Stomach (tissue), 8 donors: ENCODE measurements at regions not wholly inside any gene's neighbourhood (a gene's known extent, or its start where the extent isn't known, plus 50 kb on each side); places are given as distances from the start of the nearest gene placed in this dataset.

Experiments
- DNase-seq, 2 donors: peaks; one replicate each; pipeline versions ENCODE4 v3.0.0 to v3.0.0-alpha.2; 2013 to 2019
- H3K27ac ChIP-seq, 5 donors: fragments of 200-600 bp in 4 of 5; sonication (generic) in 4 of 5; one replicate each; pipeline ENCODE4 v1.5.1; 2013 to 2019; ENCODE audit warnings: mild to moderate bottlenecking in 1 of 5, moderate library complexity in 1 of 5
- H3K27me3 ChIP-seq, 3 donors: fragments of 200-600 bp; sonication (generic); one replicate each; pipeline ENCODE4 v1.5.1; 2017 to 2019; ENCODE audit warnings: mixed run types in 1 of 3
- H3K36me3 ChIP-seq, 4 donors: fragments of 200-600 bp; sonication (generic); 1 replicate in 3 of 4; 2 replicates in 1 of 4; pipeline ENCODE4 v1.5.1; 2016 to 2019
- H3K4me1 ChIP-seq, 4 donors: fragments of 200-600 bp; sonication (generic); one replicate each; pipeline ENCODE4 v1.5.1; 2016 to 2019
- H3K4me3 ChIP-seq, 4 donors: fragments of 200-600 bp; sonication (generic) in 3 of 4; one replicate each; pipeline ENCODE4 v1.5.1; 2016 to 2019; ENCODE audit warnings: mild to moderate bottlenecking in 1 of 4
- H3K9me3 ChIP-seq, 4 donors: fragments of 200-600 bp; sonication (generic); one replicate each; pipeline ENCODE4 v1.5.1; 2016 to 2019
- CTCF ChIP-seq, 7 experiments: fragments of 450-650 bp in 4 of 7; fragments of 200-600 bp in 3 of 7; sonication (generic) in 3 of 7; IDR thresholded peaks; one replicate each; pipeline ENCODE4 v1.5.1; 2016 to 2019; ENCODE audit warnings: antibody characterized with exemption in 7 of 7, control low read depth in 2 of 7, mild to moderate bottlenecking in 1 of 7
- EP300 ChIP-seq: sonication (generic); formaldehyde crosslinking; IDR thresholded peaks from one replicate; pipeline ENCODE4 v1.6.1; 2017; ENCODE audit warnings: antibody characterized with exemption
- POLR2A ChIP-seq, 4 donors: fragments of 450-650 bp; IDR thresholded peaks; one replicate each; pipeline ENCODE4 v1.6.1; 2016; ENCODE audit warnings: antibody characterized with exemption in 4 of 4, control low read depth in 2 of 4, mild to moderate bottlenecking in 1 of 4, moderate library complexity in 1 of 4
- POLR2AphosphoS5 ChIP-seq, 3 donors: sonication (generic); formaldehyde crosslinking; IDR thresholded peaks; one replicate each; pipeline ENCODE4 v1.6.1; 2016; ENCODE audit warnings: antibody characterized with exemption in 3 of 3
- WGBS, 5 donors: extraction: QIAGEN DNeasy Blood & Tissue Kit in 3 of 5; methylation state at CpG; one replicate each; pipeline versions ENCODE4 v1.1.5 to v1.1.7; 2013 to 2018; 5-methylcytosine and 5-hydroxymethylcytosine counted together
- intact Hi-C: fragments of 100-400 bp; cut with DNase I; formaldehyde crosslinking; loops from one replicate; pipeline ENCODE4 v1.15.1; 2023; ENCODE audit warnings: low total_unique reads
- donor health status: healthy with polysubstance abuse.
- donor health status: Bipolar disorder and iron deficiency.
- donor health status: healthy.

GRCh38 chr11:15880291-15880690 is 476.1 kb downstream of the SOX6 start:
- Histone ChIP-seq H3K27ac (no peak overlapping the region), H3K36me3 (no peaks in the 10 kb centered on the region), H3K27me3 (no peaks in the 10 kb centered on the region), H3K4me3 (no peak overlapping the region), H3K9me3 (no peaks in the 10 kb centered on the region), H3K4me1 (peaks cover 0 to 21% (median 2%) of the 10 kb centered on the region in 4 donors)
- intact Hi-C loops: no loop called here
- no peak for DNase-seq
- TF ChIP-seq POLR2AphosphoS5 (IDR thresholded peaks at IDR 0.05) (no peak), POLR2A (IDR thresholded peaks at IDR 0.05) (no peak), EP300 (no peak)
- WGBS, 5 donors: 21 to 59% (median 56%) methylated on average over 3 of the region's 3 CpGs

- TF ChIP-seq POLR2AphosphoS5 (IDR thresholded peaks at IDR 0.05) (no peak), POLR2A (IDR thresholded peaks at IDR 0.05) (no peak), CTCF (IDR thresholded peaks at IDR 0.05) (no peak), EP300 (no peak)
These were observed 473.4 kb downstream of the SOX6 start for GRCh38 chr11:15882876-15883454.

DNA sequence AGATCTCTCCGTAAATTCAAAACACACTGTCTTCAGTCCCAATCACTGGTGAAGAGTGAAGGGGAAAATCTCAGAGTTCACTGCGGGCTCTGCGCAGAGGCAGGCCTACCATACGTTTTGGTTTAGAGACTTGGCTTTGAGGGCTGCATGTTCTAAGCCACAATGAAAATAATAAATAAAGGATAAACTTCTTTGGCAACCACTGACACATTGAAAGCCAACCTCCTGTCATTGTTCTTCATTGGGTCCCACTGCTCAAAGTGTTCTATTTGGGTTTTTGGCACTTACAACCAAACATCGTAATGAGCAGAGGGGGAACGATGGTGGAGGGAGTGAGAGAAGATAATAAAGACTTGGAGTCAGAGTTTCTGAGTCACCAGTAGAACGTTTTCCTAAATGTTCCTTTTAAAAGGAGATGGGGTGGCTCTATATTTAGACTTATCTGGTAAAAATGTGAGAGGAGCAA is 472.9 kb downstream of the SOX6 start:
- 61 to 78% (median 63%) methylated on average over 7 of the region's 7 CpGs for WGBS, 5 donors
- no peaks in the 10 kb centered on the region for H3K36me3 ChIP-seq
- intact Hi-C loops: no loop called here
- H3K4me1 ChIP-seq: peaks cover 0 to 23% (median 2%) of the 10 kb centered on the region in 4 donors
- peak in 1 of 2 donors; percentile 71 for DNase-seq
- TF ChIP-seq CTCF (IDR thresholded peaks at IDR 0.05) (no peak), EP300 (no peak), POLR2A (IDR thresholded peaks at IDR 0.05) (no peak), POLR2AphosphoS5 (IDR thresholded peaks at IDR 0.05) (no peak)
- no peaks in the 10 kb centered on the region for H3K9me3 ChIP-seq
- H3K27me3 ChIP-seq: no peaks in the 10 kb centered on the region
- H3K4me3 ChIP-seq: no peak overlapping the region
- peak overlapping the region in 3 of 5 donors; percentile 4 to 65 (median 56) for H3K27ac ChIP-seq

More at GRCh38 chr11:15882876-15883454, 473.4 kb downstream of the SOX6 start:
- no peaks in the 10 kb centered on the region for H3K9me3 ChIP-seq
- H3K4me3 ChIP-seq: no peak overlapping the region
- no peaks in the 10 kb centered on the region for H3K36me3 ChIP-seq
- peak in 1 of 2 donors; percentile 17 for DNase-seq
- peak overlapping the region in 3 of 5 donors; percentile 4 to 65 (median 56) for H3K27ac ChIP-seq
- intact Hi-C loops: no loop called here
- H3K27me3 ChIP-seq: no peaks in the 10 kb centered on the region
- 68 to 78% (median 71%) methylated on average over 9 of the region's 9 CpGs for WGBS, 5 donors
- peaks cover 0 to 23% (median 2%) of the 10 kb centered on the region in 4 donors for H3K4me1 ChIP-seq

GRCh38 chr11:15884141-15884540 is 472.2 kb downstream of the SOX6 start:
- peak in 1 of 2 donors; percentile 27 for DNase-seq
- 76 to 89% (median 87%) methylated on average over 13 of the region's 13 CpGs for WGBS, 5 donors
- Histone ChIP-seq H3K27me3 (no peaks in the 10 kb centered on the region), H3K27ac (peak overlapping the region in 4 of 5 donors; percentile 2 to 65 (median 39)), H3K9me3 (no peaks in the 10 kb centered on the region), H3K36me3 (no peaks in the 10 kb centered on the region), H3K4me1 (peaks cover 0 to 23% (median 2%) of the 10 kb centered on the region in 4 donors), H3K4me3 (no peak overlapping the region)
- no peak for TF ChIP-seq POLR2A (IDR thresholded peaks at IDR 0.05)
- no peak for TF ChIP-seq CTCF (IDR thresholded peaks at IDR 0.05)
- TF ChIP-seq POLR2AphosphoS5 (IDR thresholded peaks at IDR 0.05): no peak
- TF ChIP-seq EP300: no peak
- intact Hi-C loops: no loop called here
